ENCODE measurements at regions not wholly inside any gene's neighbourhood (a gene's known extent, or its start where the extent isn't known, plus 50 kb on each side); places are given as distances from the start of the nearest gene placed in this dataset.

DNA sequence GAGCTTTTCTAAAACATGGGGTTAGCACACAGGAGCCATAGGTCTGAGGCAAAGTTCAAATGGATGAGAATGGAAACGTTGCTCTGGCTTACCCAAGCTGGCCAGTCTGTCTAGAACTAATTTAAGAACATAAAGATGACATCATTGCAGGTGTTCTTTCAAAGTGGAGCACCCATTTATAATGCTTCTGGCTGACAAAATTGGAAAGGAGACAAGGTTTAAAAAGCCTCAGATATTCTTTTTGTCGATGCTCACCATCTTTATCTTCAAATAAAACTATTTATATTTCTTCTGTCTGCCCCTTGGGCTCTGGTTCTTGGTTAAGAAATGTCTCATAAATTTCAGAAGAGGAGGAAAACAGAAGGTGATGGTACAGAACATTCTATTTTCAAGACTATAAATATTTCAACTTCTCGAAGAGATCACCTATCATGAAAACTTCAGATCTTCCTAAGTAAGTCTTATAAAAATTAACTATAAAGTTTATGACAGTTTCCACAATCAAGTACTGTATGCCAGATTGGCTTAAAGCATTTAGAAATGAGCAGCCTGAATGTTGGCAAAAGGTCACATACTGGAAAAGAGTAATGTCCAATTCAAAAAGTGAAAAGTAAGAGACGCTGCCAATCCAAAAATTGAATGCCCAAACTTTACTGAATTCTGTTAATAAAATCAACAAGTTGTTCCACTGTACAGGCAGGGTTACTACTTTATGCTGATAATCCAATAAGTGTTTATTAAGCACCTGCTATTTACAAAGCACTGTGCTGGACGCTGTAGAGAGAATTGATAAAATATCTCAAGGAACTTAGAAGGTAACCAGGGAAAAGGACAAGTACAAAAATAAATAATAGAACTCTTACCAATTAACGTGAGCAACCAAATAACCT, 92.0 kb downstream of the ETS2 start:
- DNase-seq (ENCODE audit: low read depth), result peak; percentile 44

GRCh38 chr21:38894899-38895298, 89.2 kb downstream of the ETS2 start:
- DNase-seq (ENCODE audit: low read depth), result peak; percentile 75

- no peak for DNase-seq (ENCODE audit: low read depth)
Observed at GRCh38 chr21:38888991-38889561, 83.3 kb downstream of the ETS2 start.

- no peak for DNase-seq (ENCODE audit: low read depth)
Observed at GRCh38 chr21:38887749-38888148, 82.0 kb downstream of the ETS2 start.

DNA sequence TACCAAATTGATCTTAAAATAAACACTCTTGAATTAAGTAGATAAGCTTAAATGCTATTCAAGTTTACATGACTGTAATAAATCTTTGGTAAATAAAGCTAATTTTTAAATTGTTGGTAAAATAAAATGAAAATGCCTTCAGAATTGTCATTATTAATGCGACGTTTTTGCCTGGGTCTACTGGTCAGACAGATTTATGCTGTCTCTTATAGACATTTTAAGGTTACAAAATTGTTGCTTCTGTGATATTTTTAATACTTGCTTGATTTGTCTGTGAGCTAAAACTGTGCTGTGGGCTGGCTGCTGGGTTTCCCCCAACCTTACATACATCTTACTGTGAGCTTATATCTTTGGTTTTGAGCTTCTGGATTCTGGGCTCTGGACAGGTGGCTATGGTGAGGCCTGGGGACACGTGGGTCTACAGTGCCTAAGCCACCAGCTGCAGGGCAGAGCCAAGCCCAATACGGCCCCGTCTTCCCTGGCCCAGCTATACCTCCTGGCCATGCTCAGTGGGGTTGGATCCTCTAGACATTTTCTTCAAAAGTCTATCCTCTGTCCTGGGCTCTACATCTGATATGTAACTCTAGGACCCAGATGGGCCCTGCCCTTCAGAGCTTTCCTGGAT, 81.4 kb downstream of the ETS2 start:
- no peak for DNase-seq (ENCODE audit: low read depth)

DNA sequence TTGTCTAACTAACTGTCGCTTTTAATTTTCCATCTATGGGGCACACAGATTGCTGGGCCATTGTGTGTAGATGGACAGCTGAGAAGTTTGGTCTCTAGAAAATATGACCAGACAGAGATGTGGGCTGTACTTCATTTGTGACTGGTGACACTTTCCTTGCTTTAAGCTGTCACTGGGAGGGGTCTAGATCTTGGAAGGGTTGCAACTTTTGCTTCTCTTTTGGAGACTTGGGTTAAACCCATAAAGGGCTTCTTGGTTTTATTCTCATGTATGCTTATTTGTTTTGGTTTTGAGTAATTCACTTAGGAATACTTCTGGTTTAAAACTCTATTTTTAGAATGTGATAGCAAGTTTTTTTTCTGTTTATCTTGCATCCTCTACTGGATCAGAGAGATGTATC, 80.2 kb downstream of the ETS2 start:
- peak; percentile 30 for DNase-seq (ENCODE audit: low read depth)

- no peak for DNase-seq (ENCODE audit: low read depth)
Observed at GRCh38 chr21:38884440-38884839, 78.7 kb downstream of the ETS2 start.

GRCh38 chr21:38883142-38883541, 77.4 kb downstream of the ETS2 start:
- no peak for DNase-seq (ENCODE audit: low read depth)

- DNase-seq (ENCODE audit: low read depth), result no peak
Observed at GRCh38 chr21:38881131-38881530, 75.4 kb downstream of the ETS2 start.

- no peak for DNase-seq (ENCODE audit: low read depth)
Observed at GRCh38 chr21:38880577-38880966, 74.8 kb downstream of the ETS2 start.

DNA sequence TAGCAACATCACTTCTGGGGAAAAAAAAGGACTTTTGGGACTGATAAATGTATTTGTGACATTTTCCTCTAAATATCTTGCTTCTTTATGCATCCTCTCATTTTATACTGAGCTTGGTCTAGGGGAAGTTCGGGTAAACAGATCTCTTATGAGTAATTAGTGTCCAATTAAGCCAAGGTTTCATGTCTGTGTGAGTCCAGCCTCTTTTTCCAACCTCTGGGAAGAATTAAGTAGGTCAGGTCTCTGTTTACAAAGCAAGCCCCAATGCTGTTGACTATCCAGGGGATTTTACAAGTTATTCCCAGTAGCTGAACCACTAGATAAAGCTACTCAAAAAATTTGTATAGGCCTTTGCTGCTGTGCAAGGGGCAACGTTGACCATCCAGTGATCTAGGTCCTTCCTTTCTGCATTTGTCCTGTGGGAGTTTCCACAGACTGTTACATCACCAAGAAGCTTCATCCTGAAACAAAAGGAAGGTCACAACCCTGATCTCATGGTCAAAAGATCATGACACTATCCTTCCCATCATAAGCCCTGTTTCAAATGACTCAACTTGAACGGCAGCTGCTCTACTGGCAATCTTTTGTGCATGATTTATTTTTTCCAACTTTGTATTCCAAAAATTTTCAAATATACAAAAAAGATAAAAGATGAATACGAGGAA, 74.3 kb downstream of the ETS2 start:
- no peak for DNase-seq (ENCODE audit: low read depth)

DNA sequence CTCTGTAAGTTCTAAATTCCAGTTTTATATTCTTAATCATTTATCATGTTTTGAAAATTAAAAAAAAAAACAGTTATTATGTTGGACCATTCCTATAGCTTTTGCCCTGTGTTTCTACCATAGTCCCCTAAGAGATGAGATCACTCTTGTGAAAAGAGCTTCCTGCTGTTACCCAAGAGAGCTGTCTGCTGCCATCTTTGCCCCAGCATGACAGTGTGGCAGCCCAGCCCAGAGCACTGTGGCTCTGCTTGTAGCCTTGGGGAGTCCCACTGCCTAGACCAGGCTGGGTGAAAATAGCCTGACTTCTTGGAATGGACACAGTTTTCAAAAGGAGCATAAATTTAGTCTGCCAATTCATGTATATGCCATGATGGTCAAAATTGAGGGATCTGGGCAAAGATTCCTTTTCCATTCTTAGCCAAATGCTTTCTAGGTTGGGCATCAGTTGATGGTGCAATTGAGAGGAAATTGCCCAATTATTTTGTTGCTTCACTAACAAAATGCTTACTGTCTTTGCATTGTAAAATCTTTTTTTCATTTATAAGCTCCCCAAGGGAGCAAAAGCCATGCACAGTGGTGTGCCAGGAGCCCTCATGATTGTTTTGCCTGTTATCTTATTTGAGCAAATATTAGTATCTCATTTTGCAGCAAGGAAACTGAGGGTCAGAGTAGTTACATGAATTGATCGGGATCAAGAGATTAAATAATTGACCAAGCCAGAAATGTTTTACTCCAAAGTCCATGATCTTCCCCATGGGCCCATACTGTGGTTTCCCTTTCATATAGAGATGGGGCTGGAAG, 72.8 kb downstream of the ETS2 start:
- DNase-seq (ENCODE audit: low read depth), result no peak

DNA sequence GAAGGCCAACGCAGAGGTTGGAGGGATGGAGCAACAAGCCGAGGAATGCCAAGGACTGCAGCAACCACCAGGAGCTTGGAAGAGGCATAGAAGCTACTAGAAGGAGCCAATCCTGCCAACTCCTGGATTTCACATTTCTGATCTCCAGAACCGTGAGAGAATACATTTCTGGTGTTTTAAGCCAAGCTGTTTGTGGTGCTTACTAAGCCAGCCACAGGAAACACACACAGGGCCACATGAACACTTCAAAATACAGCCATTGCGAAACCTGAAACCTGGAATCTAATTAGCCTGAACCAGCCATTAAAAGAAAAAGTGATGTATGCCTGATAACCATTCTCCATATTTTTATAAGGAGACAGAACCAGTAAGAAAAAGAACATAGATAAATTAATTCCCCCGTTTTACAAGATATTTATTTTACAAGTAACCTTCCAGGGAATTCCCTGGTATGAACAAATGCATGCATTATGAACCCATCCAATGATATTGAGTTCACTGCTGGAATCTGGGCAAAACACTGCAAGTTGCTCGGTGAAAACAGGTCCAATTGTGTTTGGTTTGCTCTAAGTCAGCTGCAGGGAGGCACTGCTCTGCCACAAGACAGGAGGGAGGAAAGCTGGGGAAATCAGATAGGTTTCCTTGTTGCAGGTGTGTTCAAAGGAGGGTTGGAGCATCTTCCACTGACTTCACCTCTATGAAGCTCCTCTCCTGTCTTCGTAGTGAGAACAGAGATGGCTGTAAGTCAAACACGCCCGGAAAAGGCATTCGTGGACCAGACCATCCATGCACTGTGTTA, 70.2 kb downstream of the ETS2 start:
- DNase-seq (ENCODE audit: low read depth), result peak; percentile 48
